ENCODE measurements at regions not wholly inside any gene's neighbourhood (a gene's known extent, or its start where the extent isn't known, plus 50 kb on each side); places are given as distances from the start of the nearest gene placed in this dataset.
"Not testable (repeated sequence)": the region's sequence is repeated elsewhere in the genome, so short reads cannot be mapped to it uniquely, and the experiment has no call there.

DNA sequence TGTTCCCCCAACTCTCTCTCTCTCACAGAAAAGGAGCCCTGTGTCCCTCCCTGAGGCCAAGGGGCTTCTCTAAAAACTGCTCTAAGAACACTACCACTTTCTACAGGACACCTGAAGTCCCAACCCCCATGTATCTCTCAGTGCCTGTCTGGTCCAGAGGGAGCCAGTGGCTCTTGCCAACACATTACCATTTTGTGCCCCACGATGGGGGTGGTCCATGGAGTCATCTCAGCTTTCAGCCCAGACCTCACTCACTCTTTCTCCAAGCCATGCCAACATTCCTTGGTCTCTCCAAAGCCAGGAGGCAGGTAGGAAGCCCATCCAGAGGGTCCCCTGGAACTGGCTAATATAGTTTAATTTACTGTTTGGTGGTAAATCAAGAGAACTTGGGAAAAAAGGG, 962.1 kb upstream of the DEFB115 start:
- not testable (repeated sequence) for DNase-seq (ENCODE audit: extremely low read depth in 1 of 2, low read depth in 1 of 2)

DNA sequence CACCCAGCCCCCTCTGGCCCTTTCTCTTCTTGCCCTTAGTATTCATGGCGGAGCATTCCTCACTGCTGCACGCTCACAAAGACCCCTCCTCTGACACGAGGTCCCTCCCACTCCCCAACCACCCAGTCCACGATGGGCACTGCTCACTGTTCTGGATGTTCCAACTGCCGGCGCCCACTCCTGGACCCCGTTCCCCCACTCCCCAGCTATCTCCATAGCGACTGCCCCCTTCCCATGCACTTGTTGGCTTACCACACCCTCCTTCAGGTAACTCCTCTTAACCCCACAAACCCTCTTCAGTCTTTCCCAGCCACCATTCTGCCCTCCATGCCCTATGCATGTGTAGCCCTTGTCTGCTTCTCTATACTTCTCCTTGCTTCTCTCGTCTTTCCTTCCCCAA, 961.5 kb upstream of the DEFB115 start:
- not testable (repeated sequence) for DNase-seq (ENCODE audit: extremely low read depth in 1 of 2, low read depth in 1 of 2)

DNA sequence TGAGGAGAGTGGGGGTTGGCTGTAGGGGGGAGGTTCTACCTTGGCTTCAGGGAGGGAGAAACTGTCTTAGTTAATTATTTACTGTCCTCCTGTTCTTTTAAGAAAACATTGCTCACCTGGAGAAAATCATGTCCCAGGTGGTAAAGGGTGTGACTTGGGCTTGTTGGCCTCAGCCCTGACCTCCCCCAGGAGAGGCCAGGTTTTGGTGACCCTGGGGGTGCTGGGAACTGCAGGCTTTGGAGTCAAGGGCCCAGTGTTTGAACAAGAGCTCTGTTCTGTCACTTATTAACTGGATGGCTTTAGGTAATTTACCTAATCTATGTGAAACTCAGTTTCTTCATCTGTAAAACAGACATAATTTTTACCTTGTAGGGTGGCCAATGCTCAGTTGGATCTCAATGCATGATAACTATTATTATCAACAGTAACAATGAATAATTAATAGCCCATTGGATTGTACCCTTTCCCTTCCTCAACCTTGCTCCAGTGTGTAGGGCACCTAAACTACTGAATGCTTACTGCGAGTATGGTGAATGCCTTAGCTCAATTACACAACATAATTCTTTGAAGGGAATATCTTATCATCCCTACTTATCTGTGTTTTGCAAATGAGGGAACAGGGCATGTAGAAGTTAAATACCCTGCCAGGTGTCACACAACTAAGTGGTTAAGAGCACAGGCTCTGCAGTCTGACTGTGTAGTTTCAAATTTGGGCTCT, 959.4 kb upstream of the DEFB115 start:
- not testable (repeated sequence) for DNase-seq (ENCODE audit: extremely low read depth in 1 of 2, low read depth in 1 of 2)

DNA sequence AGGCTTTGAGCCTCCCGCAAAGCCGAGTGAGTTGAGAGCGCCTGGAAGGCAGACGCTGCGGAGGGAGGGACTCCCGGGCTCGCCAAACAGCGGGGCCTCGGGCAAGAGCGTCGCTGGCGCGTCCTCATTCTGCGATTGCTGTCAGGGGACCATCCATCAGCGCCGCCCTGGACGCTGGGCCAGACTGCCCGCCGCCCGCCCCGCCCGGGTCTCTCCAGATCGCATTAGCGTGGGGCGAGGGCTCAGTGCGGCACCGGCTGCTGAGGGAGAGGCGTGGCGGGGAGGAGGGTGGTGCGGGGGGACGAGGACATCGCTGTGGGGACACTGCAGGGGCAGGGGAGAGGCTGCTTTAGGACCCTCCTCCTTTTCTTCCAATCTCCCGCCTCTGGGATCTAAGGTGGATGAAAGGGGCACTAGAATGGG, 957.2 kb upstream of the DEFB115 start:
- DNase-seq (ENCODE audit: extremely low read depth in 1 of 2, low read depth in 1 of 2), result not testable (repeated sequence)

DNA sequence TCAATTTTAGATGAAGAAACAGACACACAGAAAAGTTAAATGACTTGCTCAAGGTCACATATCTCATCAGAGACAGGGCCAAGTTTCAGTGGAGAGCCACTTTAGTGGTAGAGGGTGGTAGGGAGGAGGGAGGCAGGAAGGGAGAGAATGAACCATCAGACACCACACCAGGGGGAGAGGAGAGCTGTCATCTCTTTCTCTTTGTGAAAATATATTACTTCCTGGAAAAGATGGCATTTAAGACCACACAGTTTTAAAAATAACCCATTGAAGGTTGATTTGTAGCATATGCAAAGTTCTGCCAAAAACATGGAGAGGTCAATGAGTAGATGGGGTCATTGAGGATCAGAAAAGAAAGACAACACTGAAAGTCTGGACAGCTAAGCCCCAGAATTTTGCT, 954.7 kb upstream of the DEFB115 start:
- not testable (repeated sequence) for DNase-seq (ENCODE audit: extremely low read depth in 1 of 2, low read depth in 1 of 2)

DNA sequence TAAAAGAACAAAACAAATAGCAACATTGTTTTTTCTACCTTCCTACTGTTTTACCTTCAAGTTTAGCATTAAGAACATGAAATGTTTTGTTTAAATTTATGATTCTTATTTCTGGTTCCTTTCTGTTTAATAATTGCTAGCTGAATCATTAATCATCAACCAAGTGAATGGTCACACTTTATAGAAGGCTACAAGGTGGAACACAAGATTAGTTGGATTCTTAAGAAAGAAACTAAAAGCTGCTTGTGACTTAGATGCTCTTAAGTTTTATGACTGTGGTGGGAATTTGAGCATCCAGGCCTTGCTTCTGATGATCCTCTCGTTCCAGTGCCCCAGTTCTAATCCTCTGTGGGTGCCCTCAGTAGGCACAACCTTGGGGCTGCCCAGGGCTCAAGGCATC, 947.5 kb upstream of the DEFB115 start:
- DNase-seq (ENCODE audit: extremely low read depth in 1 of 2, low read depth in 1 of 2), result not testable (repeated sequence)

DNA sequence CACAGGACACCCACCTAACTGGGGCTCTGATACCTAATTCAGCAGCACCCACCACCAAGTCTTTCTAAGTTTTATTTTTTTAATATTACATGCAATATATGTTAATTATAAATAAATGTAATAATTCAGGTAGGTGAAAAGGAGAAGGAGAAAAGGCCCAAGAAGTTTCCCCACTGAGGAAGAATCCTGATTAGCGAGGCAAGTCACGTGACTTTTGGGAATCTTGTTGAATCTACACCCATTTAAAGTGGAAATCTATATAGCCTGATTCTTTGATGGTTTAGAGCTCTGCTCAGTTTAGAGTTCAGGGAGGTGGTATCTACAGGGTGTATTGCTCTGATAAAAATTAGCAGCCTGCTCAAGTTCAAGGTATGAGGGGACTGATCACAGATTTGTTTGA, 947.1 kb upstream of the DEFB115 start:
- not testable (repeated sequence) for DNase-seq (ENCODE audit: extremely low read depth in 1 of 2, low read depth in 1 of 2)

DNA sequence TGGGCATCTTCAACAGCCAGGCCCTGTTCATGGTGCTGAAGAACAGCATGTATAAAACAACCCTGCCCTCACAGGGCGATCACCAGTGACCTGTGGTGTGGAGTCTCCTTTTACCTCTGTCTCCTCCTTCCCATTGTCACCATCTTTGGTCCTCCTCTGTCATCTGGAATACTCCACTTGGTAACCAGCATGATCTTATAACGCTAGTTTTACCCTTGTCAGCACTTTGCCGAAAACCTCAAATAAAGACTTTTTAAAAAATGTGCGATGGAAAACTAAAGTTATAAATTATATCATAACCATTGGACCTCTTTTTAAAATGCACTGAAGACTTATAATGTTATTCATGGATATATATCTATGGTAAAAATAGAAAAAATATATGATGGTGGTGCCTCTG, 945.2 kb upstream of the DEFB115 start:
- not testable (repeated sequence) for DNase-seq (ENCODE audit: extremely low read depth in 1 of 2, low read depth in 1 of 2)

DNA sequence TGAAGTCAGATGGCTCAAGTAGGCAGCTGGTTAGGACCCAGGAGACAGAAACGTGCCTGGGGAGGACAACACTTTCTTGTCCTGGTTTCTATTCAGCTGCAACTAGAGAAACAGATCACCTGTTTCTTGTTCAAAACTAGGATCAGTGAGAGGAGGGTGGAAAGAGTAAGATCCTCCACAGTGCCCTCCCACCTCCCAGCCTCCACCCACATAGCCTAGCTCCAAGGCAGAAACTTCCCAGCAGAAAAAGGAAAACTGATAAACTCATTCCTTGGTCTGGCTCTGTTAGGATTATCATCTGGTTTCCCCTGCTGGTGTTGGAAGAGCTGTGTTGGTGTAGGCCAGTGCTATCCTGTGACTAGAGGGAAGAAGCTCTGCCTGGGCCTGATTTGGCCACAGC, 943.8 kb upstream of the DEFB115 start:
- DNase-seq (ENCODE audit: extremely low read depth in 1 of 2, low read depth in 1 of 2), result not testable (repeated sequence)

DNA sequence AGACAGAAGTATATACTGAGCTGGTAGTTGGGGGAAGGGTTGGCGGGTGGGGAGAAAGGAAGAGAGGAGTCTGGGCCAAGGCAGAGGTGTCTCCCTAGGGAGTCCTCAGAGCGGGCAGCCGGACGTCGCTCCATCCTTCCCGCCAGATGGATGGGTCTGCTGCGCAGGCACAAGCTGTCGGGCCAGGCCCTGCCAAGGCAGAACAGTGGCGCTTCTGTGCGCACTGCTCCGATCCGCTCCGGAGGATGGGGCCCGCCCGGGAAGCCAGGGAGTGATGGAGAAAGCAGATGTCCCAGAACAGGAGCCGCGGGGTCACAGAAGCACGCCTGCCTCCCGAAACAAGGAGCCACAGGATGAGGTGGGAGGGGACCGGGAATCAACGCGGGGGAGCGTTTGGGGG, 941.4 kb upstream of the DEFB115 start:
- not testable (repeated sequence) for DNase-seq (ENCODE audit: extremely low read depth in 1 of 2, low read depth in 1 of 2)

DNA sequence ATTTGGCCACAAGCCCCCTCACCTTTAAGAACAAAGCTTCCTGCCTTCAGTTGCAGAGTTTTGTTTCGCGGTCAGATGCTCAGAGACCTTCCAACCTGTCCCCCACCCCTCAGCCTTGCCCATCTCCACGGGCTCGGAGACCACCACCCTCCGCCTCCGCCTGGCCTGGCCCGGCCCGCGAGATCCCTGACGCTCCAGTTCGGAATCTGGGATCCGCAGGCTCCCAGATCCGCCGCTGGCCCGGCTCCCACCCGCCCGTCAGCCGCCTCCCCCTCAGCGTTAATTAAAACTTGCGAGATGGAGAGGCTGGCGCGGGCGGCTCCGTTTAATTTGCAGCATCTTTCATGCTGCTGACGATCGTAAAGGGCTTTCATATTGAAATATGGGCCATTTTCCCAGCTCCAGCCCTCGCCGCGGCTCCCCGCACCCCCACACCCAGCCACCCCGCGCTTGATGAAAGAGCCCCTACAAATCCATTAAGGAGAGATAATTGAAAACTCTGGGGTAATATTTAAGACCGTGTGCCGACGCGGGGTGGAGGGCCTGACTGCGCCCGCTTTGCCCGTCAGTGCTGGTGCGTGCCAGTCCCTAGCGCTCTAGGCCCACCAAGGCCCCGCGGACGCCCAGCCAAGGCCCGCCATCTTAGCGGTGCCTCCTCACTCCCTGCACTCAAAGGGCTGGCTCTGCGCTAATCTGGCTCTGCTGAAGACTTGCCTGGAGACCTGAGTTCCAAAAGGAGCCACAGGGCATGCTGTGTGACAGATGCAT, 940.7 kb upstream of the DEFB115 start:
- DNase-seq (ENCODE audit: extremely low read depth in 1 of 2, low read depth in 1 of 2), result not testable (repeated sequence)

DNA sequence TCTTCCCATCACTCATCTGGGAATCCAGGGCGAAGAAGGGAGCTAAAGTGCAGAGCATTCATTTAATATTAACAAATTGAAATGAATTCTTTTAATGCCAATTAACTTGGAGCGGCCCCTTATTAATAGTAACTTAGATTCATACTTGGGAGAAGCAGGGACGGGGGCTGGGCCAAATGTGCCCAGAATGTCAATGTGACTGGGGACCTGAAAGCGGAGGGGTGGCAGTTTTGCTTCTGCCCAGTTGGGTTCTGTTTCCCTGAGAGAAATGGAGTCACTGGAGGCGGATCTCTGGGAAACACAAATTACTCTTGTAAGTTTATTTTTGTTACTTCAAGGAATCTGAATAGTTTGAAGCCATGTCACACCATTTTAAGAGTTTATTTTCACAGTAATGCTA, 923.7 kb upstream of the DEFB115 start:
- not testable (repeated sequence) for DNase-seq (ENCODE audit: extremely low read depth in 1 of 2, low read depth in 1 of 2)

DNA sequence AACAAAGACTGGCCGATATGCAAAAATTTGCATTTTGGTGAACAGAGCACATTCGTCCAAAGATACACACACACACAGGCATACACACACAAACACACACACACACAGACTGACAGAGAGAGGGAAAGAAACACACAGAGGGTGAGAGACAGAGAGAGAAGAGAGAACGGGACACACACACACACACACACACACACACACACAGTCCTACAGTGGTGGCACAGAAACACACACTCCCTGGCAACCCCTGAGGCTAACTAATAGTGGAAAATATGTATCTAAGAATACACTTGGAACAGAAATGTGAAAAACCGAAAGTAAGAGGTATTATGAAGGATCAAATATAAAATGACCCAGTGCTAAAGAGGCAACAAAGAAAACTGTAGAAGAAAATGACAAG, 919.9 kb upstream of the DEFB115 start:
- not testable (repeated sequence) for DNase-seq (ENCODE audit: extremely low read depth in 1 of 2, low read depth in 1 of 2)

DNA sequence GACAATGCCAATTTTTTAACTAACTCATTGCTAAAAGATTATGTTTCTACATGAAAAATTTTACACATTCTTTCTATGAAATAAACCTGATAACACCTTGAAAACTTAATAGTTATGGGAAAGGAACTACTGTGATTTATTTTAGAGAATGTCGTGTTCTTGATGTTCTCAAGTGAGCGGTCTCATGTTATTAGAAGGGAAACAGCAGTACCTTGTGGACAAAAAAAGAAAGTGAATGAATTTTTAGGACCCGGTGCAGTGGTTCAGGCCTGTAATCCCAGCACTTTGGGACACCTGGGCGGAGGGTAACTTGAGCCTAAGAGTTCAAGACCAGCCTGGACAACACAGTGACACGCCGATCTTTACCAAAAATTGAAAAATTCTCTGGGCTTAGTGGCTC, 908.5 kb upstream of the DEFB115 start:
- DNase-seq (ENCODE audit: extremely low read depth in 1 of 2, low read depth in 1 of 2), result not testable (repeated sequence)

DNA sequence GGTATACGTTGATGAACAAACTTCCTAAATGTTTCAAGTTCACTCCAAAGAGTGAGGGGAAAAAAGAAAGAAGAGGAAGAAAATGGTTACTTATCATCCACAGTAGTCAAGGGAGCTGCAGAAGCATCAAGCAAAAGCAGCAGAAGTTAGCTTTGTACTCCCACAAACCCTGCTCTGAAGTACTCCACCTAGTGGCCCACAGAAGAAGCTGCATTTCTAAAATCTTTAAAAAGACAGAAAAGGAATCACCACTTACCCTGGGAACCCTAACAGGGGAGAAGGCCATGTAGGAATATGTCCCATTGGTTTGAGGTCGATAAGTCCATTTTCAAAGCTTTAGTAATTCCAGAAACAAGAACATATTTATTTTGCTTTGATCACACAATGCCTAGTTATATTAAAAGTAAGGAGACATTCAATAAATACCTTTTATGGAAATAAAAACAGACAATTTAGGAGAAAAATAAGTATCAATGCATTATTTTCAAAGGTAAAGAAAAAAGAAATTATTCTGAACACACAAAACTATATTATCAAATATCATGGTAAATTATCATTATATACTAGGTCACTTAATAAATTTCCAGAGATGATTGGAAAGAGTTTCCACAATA, 900.5 kb upstream of the DEFB115 start:
- not testable (repeated sequence) for DNase-seq (ENCODE audit: extremely low read depth in 1 of 2, low read depth in 1 of 2)

DNA sequence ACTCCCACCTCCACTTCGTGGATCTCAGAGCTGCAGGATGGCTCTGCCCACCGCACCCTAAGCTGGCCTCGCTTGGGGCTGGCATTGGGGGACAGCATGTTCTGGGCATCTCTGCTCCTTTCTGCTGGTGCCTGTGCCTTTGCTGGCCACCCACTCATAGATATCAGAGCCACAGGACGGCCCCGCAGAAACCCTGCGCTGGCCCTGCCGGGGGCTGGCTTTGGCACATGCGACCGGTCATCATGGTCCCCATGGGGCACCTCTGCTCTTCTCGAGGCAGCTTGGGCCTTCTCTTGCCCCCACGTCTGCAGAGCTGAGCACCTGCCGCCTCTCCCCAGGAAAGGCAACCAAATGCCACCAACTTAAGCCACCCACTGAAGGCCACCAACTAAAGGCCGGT, 895.7 kb upstream of the DEFB115 start:
- not testable (repeated sequence) for DNase-seq (ENCODE audit: extremely low read depth in 1 of 2, low read depth in 1 of 2)

DNA sequence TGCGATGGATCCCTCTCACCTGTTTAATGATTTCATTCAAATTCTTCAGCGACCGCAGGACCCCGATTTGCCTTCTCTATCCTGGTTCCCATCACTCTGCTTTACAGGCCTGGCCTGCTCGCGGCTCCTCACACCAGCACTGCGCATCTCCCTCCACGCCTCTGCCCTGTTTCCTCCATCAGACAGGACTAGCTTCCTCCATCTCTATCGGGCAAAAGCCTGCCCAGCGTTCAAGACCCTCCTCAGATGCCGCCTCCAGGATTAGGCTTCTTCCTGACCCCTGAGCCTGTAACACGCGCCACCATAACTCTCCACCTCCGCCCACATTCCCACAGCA, 881.1 kb upstream of the DEFB115 start:
- DNase-seq (ENCODE audit: extremely low read depth in 1 of 2, low read depth in 1 of 2), result not testable (repeated sequence)

DNA sequence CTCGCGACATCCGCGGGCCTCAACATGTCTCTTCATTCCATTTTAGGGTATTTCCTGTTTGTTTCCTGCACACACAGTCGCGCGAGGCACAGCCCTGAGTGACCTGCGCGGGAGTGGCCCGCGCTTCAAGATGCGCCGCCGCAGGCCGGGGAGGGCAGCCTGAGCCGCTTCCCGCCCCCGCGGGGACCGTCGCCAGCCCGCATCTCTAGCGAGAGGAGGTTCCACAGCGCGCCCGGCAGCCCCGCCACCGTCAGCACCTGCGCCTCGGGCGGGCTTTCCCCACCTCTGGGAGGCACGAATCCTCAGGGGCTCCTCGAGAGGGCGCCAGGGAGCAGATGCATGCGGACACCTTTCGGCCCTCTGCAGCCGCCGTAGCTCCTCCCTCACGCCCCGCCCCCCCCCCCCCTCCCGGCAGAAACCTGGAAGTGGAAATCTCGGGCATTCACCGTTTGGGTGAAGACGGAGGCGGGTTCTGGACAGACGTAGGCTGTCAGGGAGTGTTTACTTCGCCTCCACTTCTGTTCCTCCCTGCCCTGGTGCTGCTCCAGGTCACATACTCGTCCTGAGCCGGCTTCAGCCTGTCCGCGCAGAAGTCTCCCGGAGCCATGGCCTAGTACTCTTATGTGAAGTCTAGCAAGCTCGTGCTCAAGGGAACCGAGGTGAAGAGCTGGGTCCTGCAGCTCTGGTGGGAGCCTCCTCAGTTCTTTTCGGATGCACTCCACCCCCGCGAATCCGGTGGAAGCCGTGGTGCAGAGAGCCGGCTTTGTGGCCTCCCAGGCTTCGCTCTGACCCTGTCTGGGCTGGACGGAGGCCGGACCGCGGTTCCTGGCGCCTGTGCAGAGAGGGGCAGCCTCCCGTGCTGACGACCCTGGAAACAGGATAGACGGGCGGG, 880.5 kb upstream of the DEFB115 start:
- peak; percentile 62 to 87 for DNase-seq (ENCODE audit: extremely low read depth in 1 of 2, low read depth in 1 of 2)

DNA sequence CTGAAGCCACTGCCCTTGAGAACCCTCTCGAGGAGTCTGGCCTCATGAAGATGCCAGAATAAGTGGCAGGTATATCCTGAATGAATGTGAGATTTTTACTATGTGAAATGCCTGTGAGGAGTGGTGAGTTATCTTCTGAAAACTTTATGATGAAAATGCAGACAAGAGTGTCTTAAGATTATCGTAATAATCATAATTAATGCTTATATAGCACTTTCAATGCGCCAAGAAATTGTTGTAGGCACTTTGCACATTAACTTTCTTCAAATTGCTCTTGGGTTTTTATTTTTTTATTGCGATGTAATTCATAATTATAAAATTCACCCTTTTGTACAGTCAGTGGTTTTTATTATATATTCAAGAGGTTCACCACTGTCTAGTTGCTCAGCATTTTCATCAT, 879.1 kb upstream of the DEFB115 start:
- not testable (repeated sequence) for DNase-seq (ENCODE audit: extremely low read depth in 1 of 2, low read depth in 1 of 2)

DNA sequence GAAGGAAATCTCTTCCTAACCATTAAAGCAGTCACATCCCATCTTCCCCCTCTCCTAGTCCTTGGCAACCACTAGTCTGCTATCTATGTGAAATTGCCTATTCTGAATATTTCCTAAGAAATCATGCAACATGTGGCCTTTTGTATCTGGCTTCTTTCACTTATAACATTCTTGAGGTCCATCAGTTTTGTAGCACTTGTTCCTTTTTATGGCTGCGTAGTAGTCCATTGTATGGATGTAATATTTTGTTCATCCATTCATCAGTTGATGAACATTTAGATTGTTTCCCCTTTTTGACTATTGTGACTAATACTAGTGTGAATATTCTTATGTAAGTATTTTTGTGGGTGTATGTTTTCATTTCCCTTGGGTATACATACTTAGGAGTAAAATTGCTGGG, 878.7 kb upstream of the DEFB115 start:
- DNase-seq (ENCODE audit: extremely low read depth in 1 of 2, low read depth in 1 of 2), result not testable (repeated sequence)

DNA sequence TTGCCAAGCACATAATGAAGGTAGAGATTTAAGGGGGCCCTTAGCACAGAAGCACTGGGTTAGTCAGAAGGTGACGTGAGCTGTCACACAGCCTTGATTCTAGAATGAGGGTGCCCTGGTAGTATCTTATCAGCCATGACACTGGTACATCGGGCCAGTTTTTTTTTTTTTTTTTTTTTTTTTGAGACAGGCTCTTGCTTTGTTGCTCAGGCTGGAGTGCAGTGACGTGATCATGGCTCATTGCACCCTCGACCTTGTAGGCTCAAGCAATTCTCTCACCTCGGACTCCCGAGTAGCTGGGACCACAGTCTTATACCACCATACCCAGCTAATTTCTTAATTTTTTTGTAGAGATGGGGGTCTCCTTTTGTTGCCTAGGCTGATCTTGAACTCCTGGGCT, 872.6 kb upstream of the DEFB115 start:
- not testable (repeated sequence) for DNase-seq (ENCODE audit: extremely low read depth in 1 of 2, low read depth in 1 of 2)

Measured in activated CD8-positive, alpha-beta memory T cell treated with anti-CD3 and anti-CD28 coated beads for 1 hour (primary cell).